Endothelial cell of hepatic sinusoid (primary cell): ENCODE measurements at regions not wholly inside any gene's neighbourhood (a gene's known extent, or its start where the extent isn't known, plus 50 kb on each side); places are given as distances from the start of the nearest gene placed in this dataset.

Experiments used
- in situ Hi-C: cut with HindIII; loops from 2 replicates; pipeline ENCODE4 v1.10.0; 2017; ENCODE audit warnings: low sequenced_read_pairs

DNA sequence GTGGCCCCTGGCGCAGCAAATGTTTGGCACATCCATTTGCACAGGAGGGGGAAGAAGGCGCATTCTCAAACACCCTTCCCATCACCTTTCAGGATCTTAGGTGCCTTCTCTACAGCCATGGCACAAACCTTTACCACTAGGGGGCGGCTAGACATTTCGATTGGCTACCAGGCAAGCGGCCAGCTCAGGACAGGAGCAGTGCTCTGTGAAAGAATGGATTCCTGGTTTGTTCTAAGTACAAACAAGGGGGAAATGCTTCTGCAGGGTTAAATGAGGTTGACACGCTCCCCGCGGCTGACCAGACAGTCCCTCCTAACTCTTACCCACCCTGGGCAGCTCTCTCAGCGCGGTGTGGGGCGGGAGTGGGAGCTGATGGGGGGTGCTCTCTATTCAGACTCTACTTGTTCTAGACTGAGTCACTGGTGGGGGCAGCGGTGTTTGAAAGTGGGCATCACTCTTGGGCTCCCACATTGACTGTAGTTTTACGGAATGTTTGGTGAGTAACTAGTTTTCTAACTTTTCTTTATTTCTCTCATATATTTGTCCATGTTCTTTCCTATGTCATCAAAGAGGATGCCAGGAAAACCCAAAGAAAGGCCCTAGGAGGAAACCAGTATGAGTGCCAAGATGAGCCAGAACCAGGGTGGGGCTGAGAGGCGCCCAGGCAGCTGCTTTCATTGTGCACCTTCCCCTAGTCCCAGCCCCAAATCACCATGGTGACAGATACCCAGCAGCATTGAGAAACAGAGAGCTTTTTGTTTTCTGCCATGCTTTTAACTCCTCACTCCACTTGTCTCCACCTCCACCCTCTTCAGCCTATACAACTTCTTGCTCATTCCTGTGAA lies 61.4 kb upstream of the GPR158 start:
- in situ Hi-C loops: no loop called here

DNA sequence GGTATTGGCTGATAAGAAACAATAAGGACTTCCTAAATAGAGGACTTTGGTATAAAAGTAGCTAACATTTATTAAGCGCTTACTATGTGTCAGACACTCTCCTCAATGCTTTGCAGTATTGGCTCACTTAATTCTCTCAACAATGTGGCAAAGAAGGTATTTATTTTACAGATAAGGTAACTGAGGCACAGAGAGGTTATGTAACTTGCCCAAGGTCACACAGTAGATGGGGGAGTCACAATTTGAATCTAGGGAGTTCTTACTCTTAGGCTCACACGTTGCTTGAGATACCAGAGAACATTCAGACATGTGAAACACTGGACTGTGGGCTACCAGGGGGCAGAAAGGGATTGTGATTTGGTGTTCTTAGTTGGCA lies 60.8 kb upstream of the GPR158 start:
- in situ Hi-C loops: no loop called here

DNA sequence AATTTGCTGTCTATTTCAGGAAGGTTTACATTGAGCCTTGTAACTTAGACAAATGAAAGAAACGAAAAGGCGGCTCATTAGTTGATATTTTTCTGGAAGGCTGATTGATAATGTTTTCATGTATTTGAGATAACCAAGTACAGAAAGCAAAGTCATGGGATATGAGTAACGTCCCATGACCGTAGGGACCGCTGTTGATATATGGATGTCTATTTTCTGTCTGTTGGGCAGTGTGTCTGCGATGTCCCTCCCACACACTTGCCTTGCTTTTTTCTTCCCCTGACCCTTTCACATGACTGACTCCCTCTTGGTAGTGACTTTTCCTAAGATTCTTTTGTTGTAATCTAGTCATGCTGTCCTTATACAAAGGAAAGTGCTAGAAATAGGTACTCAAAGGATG lies 57.0 kb upstream of the GPR158 start:
- in situ Hi-C loops: no loop called here

DNA sequence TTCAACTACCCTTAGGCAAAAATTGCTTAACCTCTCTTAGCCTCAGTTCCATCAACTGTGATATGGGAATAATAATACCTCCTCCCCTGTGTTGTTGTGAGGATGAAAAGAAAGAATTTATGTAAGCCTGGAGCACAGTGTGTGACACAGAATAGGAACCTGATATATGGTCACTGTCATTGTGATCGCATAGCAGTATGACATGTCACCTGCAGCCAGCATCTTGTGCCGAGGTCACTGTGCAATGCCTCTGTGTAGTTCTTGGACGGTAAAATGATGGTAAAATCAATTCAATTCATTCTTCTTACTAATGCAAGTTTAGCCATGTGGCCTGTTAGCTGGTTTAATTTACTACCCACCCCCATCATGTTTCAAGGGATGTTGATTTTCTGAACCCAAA lies 54.6 kb upstream of the GPR158 start:
- in situ Hi-C loops: loop anchor here (5.0 kb wide), 1 partner anchor 572 kb away; no protein-coding TSS in a partner anchor
